ENCODE measurements at regions not wholly inside any gene's neighbourhood (a gene's known extent, or its start where the extent isn't known, plus 50 kb on each side); places are given as distances from the start of the nearest gene placed in this dataset.

DNA sequence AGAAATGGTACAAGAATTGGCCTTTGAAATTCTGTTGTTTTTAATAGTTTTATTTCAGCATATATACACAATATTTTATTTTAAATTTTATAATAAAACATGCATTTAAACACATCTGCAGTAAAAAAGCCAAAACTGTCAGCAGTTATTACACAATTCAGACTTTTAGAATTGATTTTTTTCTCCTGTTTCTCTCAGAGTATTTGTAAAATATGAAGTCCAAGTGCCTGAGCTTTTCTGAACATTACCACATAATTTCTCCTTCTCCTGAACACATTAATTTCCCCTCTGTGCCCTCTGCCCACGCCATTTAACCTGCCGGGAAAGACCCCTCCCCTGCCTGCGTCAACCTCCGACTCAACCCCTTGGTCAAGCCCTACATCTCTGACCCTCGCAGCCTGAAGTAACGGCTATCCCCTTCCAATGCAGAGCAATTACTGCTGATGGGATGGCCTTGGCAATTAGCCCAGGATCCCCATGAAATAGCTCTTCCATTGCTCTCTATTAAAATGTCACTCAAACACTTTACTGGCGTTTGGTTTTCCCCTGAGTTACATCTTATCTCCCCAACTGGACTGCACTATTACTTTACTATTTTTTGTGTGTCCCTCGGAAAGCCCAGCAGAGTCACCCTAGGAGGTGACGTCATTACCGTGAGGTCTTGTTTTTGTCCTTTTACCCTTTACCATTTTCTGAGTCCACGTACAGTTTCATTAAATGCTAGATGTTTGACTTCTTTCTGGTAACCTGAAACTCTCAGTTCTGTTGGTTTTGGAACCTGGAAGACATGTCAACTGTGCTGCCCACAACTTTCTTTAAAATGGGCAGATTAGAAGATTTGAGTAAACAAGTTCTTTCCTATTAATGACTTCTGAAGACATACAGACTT lies 146.7 kb upstream of the TAB2 start:
- TF ChIP-seq, protein P1, sequence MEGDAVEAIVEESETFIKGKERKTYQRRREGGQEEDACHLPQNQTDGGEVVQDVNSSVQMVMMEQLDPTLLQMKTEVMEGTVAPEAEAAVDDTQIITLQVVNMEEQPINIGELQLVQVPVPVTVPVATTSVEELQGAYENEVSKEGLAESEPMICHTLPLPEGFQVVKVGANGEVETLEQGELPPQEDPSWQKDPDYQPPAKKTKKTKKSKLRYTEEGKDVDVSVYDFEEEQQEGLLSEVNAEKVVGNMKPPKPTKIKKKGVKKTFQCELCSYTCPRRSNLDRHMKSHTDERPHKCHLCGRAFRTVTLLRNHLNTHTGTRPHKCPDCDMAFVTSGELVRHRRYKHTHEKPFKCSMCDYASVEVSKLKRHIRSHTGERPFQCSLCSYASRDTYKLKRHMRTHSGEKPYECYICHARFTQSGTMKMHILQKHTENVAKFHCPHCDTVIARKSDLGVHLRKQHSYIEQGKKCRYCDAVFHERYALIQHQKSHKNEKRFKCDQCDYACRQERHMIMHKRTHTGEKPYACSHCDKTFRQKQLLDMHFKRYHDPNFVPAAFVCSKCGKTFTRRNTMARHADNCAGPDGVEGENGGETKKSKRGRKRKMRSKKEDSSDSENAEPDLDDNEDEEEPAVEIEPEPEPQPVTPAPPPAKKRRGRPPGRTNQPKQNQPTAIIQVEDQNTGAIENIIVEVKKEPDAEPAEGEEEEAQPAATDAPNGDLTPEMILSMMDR (IDR thresholded peaks at IDR 0.05; ENCODE audit: low read depth, low read length, missing control alignments), result no peak
- in situ Hi-C loops (cut with HindIII; ENCODE audit: low sequenced_read_pairs), result no loop called here
- H3K4me3 ChIP-seq (ENCODE audit: low read depth, low read length), result no peak overlapping the region
- no peak for DNase-seq (ENCODE audit: low read depth)

DNA sequence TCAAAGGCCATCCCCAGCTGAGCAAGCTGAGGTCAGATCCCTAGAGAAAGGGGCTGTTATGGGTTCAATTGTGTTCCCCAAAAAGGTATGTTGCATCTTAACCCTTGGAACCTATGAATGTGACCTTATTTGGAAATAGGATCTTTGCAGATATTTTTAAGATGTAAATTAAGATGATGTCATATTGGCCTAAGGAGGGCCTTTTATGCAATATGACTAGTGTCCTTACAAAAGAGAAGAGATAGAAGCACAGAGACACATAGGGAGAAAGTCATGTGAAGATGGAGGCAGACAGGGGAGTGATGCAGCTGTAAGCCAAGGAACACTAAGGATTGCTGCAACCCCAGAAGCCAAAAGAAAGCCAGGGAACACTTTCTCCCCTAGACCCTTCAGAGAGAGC lies 144.3 kb upstream of the TAB2 start:
- DNase-seq (ENCODE audit: low read depth), result no peak
- H3K4me3 ChIP-seq (ENCODE audit: low read depth, low read length), result no peak overlapping the region
- in situ Hi-C loops (cut with HindIII; ENCODE audit: low sequenced_read_pairs), result no loop called here
- TF ChIP-seq, protein P1 (IDR thresholded peaks at IDR 0.05; ENCODE audit: low read depth, low read length, missing control alignments), result no peak

DNA sequence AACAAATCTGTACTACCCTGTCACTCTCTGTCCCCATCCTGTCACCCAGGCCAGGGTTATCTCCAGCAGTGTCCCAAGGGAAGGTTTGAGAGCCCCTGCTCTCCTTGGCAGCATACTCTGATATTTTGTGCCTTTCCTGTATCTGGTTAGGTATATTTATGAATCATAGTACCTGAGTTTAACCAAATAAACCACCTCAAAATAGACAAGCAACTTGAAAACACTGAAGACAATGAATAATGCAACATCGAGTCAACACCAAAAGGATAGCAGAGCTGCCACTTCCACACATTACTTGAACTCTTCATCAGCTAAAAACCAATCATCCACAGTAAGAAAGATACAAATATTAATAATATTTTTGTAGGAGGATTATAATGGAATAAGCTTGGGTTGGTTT lies 142.6 kb upstream of the TAB2 start:
- TF ChIP-seq, protein P1 (IDR thresholded peaks at IDR 0.05; ENCODE audit: low read depth, low read length, missing control alignments), result no peak
- no peak overlapping the region for H3K4me3 ChIP-seq (ENCODE audit: low read depth, low read length)
- in situ Hi-C loops (cut with HindIII; ENCODE audit: low sequenced_read_pairs), result no loop called here
- DNase-seq (ENCODE audit: low read depth), result no peak

DNA sequence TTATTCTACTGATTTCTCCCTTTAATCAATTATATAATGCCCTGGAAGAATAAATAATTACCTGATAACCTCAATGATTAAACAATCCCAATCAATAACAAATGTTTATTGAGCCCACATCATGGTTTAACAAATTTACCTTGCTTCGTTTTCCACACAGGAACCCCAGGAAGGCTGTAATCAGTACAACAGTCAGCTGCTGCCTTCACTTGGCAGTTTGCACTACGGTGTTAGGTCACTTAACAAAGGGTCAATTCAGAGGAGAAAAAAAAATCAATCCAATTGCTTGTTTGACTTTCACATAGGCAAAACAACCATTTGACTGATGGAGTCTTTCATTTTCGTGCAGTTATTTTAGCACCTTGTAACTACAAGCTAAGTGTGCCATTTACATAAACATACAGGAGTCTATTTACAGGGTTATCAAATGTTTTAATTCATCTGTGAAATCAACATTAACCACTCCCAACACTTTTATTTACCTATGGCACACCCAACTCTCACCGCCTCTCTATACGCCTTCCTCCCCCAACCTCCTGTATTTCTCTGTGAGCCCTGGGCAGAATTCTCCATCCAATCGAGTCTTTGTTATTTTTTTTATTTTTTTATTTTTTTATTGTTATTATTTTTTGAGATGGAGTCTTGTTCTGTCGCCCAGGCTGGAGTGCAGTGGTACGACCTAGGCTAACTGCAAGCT lies 140.4 kb upstream of the TAB2 start:
- DNase-seq (ENCODE audit: low read depth), result no peak
- TF ChIP-seq, protein P1 (IDR thresholded peaks at IDR 0.05; ENCODE audit: low read depth, low read length, missing control alignments), result no peak
- in situ Hi-C loops (cut with HindIII; ENCODE audit: low sequenced_read_pairs), result no loop called here
- no peak overlapping the region for H3K4me3 ChIP-seq (ENCODE audit: low read depth, low read length)

DNA sequence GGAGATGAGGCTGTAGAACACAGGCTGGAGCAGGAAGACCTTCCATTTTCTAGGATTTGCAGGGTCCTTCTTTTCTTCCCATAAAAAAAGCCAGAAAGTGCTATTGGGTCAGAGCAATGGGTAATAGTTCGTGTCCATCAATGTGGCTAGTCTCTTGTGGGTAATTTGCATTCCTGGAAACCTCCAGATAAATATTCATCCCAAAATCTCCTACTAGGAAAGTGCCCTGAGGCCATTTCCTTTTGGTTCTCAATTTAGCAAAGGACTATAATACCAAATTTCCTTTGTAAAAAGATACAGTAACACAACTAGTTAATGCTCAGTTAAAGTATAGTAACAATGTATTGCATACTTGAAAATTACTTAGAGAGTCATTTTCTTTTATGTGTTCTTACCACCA lies 138.1 kb upstream of the TAB2 start:
- in situ Hi-C loops (cut with HindIII; ENCODE audit: low sequenced_read_pairs), result no loop called here
- H3K4me3 ChIP-seq (ENCODE audit: low read depth, low read length), result no peak overlapping the region
- TF ChIP-seq, protein P1 (IDR thresholded peaks at IDR 0.05; ENCODE audit: low read depth, low read length, missing control alignments), result no peak
- no peak for DNase-seq (ENCODE audit: low read depth)

DNA sequence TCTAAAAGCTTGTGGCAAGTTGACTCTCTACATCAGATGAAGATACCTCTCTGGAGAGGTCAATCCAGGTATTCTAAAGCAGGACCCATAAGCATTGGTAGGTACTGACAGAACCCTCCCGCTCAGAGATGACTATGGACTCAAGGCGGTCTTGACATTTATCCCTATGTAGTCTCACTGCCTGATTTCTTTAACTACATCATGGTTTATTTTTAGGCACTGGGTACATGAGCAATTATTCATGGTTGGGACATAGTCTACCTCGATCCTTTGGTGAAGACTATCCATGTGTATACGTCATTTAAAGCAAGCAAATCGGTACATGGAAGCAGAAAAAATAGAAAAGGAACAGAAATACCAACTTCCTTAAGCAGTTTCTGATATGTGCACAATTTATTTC lies 136.2 kb upstream of the TAB2 start:
- TF ChIP-seq, protein P1 (IDR thresholded peaks at IDR 0.05; ENCODE audit: low read depth, low read length, missing control alignments), result no peak
- in situ Hi-C loops (cut with HindIII; ENCODE audit: low sequenced_read_pairs), result no loop called here
- H3K4me3 ChIP-seq (ENCODE audit: low read depth, low read length), result no peak overlapping the region
- no peak for DNase-seq (ENCODE audit: low read depth)
